Vagina (tissue), 2 donors: ENCODE measurements at regions not wholly inside any gene's neighbourhood (a gene's known extent, or its start where the extent isn't known, plus 50 kb on each side); places are given as distances from the start of the nearest gene placed in this dataset.

ENCODE experiments used
- DNase-seq, 2 donors: peaks; one replicate each; pipeline ENCODE4 v3.0.0-alpha.2; 2017; ENCODE audit errors: extremely low spot score in 2 of 2
- H3K27ac ChIP-seq: fragments of 200-600 bp; sonication (generic); one replicate; pipeline ENCODE4 v1.5.1; 2019
- H3K27me3 ChIP-seq: fragments of 200-600 bp; sonication (generic); one replicate; pipeline ENCODE4 v1.5.1; 2019
- H3K36me3 ChIP-seq, 2 donors: fragments of 200-600 bp; sonication (generic); one replicate each; pipeline ENCODE4 v1.5.1; 2017 to 2019
- H3K4me1 ChIP-seq: fragments of 200-600 bp; sonication (generic); one replicate; pipeline ENCODE4 v1.5.1; 2019
- H3K4me3 ChIP-seq, 2 donors: fragments of 200-600 bp; sonication (generic); 1 replicate in 1 of 2; 2 replicates in 1 of 2; pipeline ENCODE4 v1.5.1; 2016 to 2019
- H3K9me3 ChIP-seq: fragments of 200-600 bp; sonication (generic); one replicate; pipeline ENCODE4 v1.5.1; 2019
- CTCF ChIP-seq, 3 experiments: fragments of 450-650 bp in 2 of 3; fragments of 200-600 bp in 1 of 3; sonication (generic) in 1 of 3; IDR thresholded peaks; one replicate each; pipeline ENCODE4 v1.5.1; 2017 to 2019; ENCODE audit warnings: antibody characterized with exemption in 3 of 3, mild to moderate bottlenecking in 2 of 3, moderate library complexity in 2 of 3
- POLR2A ChIP-seq, 2 donors: fragments of 450-650 bp; IDR thresholded peaks; one replicate each; pipeline ENCODE4 v1.6.1; 2017; ENCODE audit warnings: antibody characterized with exemption in 2 of 2, mild to moderate bottlenecking in 2 of 2, moderate library complexity in 2 of 2
- POLR2AphosphoS5 ChIP-seq, 2 donors: sonication (generic); formaldehyde crosslinking; IDR thresholded peaks; one replicate each; pipeline ENCODE4 v1.9.0; 2017; ENCODE audit warnings: antibody characterized with exemption in 2 of 2, mild to moderate bottlenecking in 2 of 2, low read depth in 1 of 2; ENCODE audit not compliant: insufficient read depth in 1 of 2
- intact Hi-C: fragments of 100-400 bp; cut with DNase I; formaldehyde crosslinking; loops from one replicate; pipeline ENCODE4 v1.15.1; 2023

- no peak overlapping the region for H3K27ac ChIP-seq
- no peaks in the 10 kb centered on the region for H3K36me3 ChIP-seq
- TF ChIP-seq CTCF (IDR thresholded peaks at IDR 0.05): no peak
- no peaks in the 10 kb centered on the region for H3K4me1 ChIP-seq
- intact Hi-C loops: no loop called here
- H3K4me3 ChIP-seq: no peak overlapping the region
- DNase-seq: no peak
- no peaks in the 10 kb centered on the region for H3K9me3 ChIP-seq
- no peaks in the 10 kb centered on the region for H3K27me3 ChIP-seq
Observed at GRCh38 chr14:28502517-28502916, 264.1 kb upstream of the FOXG1 start.

DNA sequence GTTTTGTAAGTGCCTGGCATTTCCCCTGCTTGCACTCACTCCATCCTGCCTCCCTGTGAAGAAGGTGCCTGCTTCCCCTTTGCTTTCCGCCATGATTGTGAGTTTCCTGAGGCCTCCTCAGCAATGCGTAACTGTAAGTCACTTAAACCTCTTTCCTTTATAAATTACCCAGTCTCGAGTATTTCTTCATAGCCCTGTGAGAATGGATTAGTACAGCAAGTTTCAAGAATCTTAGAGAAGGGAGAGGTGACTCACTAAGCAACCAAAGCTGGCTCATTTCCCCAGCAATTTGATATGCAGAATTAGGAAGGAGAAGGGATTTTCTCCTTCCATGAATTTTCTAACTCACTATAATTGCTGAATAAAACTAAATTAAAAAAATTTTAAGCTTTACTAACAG lies 251.0 kb upstream of the FOXG1 start:
- Histone ChIP-seq H3K9me3 (no peaks in the 10 kb centered on the region), H3K27me3 (no peaks in the 10 kb centered on the region), H3K4me1 (no peaks in the 10 kb centered on the region), H3K4me3 (no peak overlapping the region), H3K27ac (no peak overlapping the region), H3K36me3 (no peaks in the 10 kb centered on the region)
- no peak for DNase-seq
- TF ChIP-seq POLR2A (IDR thresholded peaks at IDR 0.05) (no peak), POLR2AphosphoS5 (IDR thresholded peaks at IDR 0.05; ENCODE audit: insufficient read depth in 1 of 2, low read depth in 1 of 2) (no peak), CTCF (IDR thresholded peaks at IDR 0.05) (no peak)
- intact Hi-C loops: no loop called here

DNA sequence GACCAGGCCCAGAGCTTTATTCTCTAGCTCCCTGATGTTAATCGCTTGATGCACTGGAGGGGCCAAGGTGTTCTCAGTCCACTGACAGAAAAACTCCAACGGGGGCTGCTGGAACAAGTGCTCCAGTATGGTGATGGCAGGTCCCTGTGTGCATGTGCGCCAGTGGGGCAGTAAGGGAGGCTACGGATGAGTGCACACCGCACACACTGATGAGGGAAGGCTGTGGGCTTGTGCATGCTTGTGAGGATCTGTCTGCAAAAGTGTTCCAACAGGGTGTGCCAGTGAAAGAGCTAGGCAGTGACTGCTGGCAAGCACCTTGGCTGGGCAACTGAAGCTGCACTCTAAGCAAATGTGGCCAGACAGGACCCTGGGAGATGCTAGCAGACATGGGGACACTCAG lies 229.7 kb upstream of the FOXG1 start:
- H3K27ac ChIP-seq: no peak overlapping the region
- no peak overlapping the region for H3K4me3 ChIP-seq
- H3K36me3 ChIP-seq: no peaks in the 10 kb centered on the region
- no peaks in the 10 kb centered on the region for H3K9me3 ChIP-seq
- DNase-seq: no peak
- no peaks in the 10 kb centered on the region for H3K4me1 ChIP-seq
- intact Hi-C loops: no loop called here
- no peaks in the 10 kb centered on the region for H3K27me3 ChIP-seq
- TF ChIP-seq POLR2AphosphoS5 (IDR thresholded peaks at IDR 0.05; ENCODE audit: insufficient read depth in 1 of 2, low read depth in 1 of 2) (no peak), CTCF (IDR thresholded peaks at IDR 0.05) (no peak), POLR2A (IDR thresholded peaks at IDR 0.05) (no peak)

- Histone ChIP-seq H3K27me3 (no peaks in the 10 kb centered on the region), H3K27ac (no peak overlapping the region), H3K4me3 (no peak overlapping the region), H3K36me3 (no peaks in the 10 kb centered on the region), H3K4me1 (no peaks in the 10 kb centered on the region), H3K9me3 (no peaks in the 10 kb centered on the region)
- no peak for TF ChIP-seq CTCF (IDR thresholded peaks at IDR 0.05)
- no peak for TF ChIP-seq POLR2AphosphoS5 (IDR thresholded peaks at IDR 0.05; ENCODE audit: insufficient read depth in 1 of 2, low read depth in 1 of 2)
- no peak for TF ChIP-seq POLR2A (IDR thresholded peaks at IDR 0.05)
- intact Hi-C loops: no loop called here
- no peak for DNase-seq
Observed at GRCh38 chr14:28542040-28542439, 224.5 kb upstream of the FOXG1 start.

- no peak for DNase-seq
- TF ChIP-seq POLR2A (IDR thresholded peaks at IDR 0.05): no peak
- no peaks in the 10 kb centered on the region for H3K36me3 ChIP-seq
- no peaks in the 10 kb centered on the region for H3K27me3 ChIP-seq
- H3K4me3 ChIP-seq: no peak overlapping the region
- intact Hi-C loops: no loop called here
- H3K9me3 ChIP-seq: no peaks in the 10 kb centered on the region
- H3K4me1 ChIP-seq: no peaks in the 10 kb centered on the region
- H3K27ac ChIP-seq: no peak overlapping the region
Observed at GRCh38 chr14:28565345-28565744, 201.2 kb upstream of the FOXG1 start.

- no peak overlapping the region for H3K4me3 ChIP-seq
- no peak for DNase-seq
Observed at GRCh38 chr14:28570391-28570790, 196.2 kb upstream of the FOXG1 start.

More at GRCh38 chr14:28570391-28570790, 196.2 kb upstream of the FOXG1 start:
- Histone ChIP-seq H3K4me1 (no peaks in the 10 kb centered on the region), H3K9me3 (no peaks in the 10 kb centered on the region), H3K36me3 (no peaks in the 10 kb centered on the region), H3K27me3 (no peaks in the 10 kb centered on the region), H3K27ac (no peak overlapping the region)
- intact Hi-C loops: no loop called here
- TF ChIP-seq POLR2A (IDR thresholded peaks at IDR 0.05) (no peak), POLR2AphosphoS5 (IDR thresholded peaks at IDR 0.05; ENCODE audit: insufficient read depth in 1 of 2, low read depth in 1 of 2) (no peak), CTCF (IDR thresholded peaks at IDR 0.05) (no peak)
